GM19372 (cell line): ENCODE measurements at regions not wholly inside any gene's neighbourhood (a gene's known extent, or its start where the extent isn't known, plus 50 kb on each side); places are given as distances from the start of the nearest gene placed in this dataset.
"Not testable (repeated sequence)": the region's sequence is repeated elsewhere in the genome, so short reads cannot be mapped to it uniquely, and the experiment has no call there.

ENCODE experiments used
- ATAC-seq: cut with Tn5 transposase; IDR thresholded peaks from one replicate; pipeline ENCODE4 v1.9.1; 2021; ENCODE audit warnings: mild to moderate bottlenecking, low read depth, moderate library complexity; ENCODE audit not compliant: unreplicated experiment

DNA sequence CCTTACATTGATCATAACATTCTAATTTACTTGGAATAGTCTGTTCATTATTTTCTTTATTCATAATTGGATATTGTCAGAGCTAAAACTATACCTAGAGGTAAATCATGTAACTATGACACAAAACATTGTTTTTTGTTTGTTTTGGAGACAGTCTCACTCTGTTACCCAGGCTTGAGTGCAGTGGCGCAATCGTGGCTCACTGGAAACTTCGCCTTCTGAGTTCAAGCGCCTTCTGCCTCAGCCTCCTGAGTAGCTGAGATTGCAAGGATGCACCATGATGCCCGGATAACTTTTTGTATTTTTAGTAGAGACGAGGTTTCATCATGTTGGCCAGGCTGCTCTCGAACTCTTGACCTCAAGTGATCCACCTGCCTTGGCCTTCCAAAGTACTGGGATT is 265.2 kb downstream of the FBXO8 start:
- no peak for ATAC-seq

DNA sequence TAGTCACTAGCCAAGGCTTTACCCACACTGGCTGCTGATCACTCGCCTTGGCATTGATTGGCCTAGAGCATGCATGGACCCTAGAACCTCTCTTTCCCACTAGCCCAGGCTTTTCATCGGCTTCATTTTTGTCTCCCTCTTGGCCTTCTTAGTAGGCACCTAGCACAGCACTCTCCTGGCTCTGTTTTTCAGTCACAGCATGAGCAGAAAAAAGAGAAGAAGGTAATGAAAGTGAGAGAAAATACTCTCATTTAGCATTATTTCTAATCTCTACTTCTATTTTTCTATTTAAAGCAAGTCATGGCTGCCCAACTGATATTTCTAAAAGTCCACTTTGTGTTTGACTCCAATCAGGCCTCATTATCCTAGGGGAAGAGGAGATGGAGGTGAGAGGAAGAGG is 267.2 kb downstream of the FBXO8 start:
- no peak for ATAC-seq

DNA sequence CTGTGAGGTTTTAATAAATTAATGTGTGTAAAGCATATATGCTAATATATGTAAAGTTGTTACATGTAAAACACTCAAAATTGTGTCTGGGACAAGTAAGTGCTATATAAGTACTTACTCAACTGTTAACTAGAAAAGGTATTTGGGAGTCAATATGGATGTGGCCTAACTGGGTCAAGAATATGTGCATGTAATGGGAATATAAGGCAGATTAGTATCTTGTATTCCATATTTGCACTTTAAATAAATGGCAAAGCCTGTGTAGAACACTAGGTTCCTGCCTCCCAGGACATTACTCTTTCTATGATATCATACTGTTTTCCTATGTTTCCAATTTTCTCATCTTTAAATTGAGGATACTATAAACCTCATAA is 270.6 kb downstream of the FBXO8 start:
- ATAC-seq = no peak

DNA sequence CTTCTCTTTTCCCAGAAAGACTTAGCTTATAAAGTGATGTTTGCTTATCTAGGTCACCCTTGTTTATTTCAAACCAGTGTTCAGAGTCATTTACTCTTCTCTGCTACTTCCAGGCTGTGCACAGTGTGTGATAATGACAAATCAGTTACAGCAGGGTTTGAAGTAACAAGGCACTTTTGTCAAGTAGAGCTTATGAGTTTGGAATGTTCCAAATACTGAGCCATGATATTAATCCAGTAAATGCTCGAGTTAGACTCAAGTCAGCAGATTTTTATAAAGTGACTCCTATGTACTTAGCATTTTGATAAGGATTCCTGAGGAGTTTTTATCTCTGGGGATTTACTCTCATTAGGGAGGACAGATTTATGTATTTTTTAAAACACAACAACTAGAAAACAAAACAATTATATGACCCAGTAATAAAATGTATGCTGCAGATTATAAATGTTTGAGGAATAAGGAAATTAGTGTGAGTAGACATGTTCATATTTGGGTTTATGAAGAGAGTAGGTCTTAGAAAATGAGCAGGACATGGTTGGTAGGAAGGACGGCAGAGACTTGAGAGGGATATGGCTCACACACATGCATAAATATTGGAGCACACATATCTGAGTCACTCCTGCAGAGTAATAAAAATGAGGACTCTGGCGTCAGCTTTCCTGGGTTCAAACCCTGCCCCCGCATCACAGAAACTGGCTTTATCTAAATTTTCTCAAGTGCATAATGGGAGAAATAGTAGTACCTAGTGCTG is 271.2 kb downstream of the FBXO8 start:
- no peak for ATAC-seq

DNA sequence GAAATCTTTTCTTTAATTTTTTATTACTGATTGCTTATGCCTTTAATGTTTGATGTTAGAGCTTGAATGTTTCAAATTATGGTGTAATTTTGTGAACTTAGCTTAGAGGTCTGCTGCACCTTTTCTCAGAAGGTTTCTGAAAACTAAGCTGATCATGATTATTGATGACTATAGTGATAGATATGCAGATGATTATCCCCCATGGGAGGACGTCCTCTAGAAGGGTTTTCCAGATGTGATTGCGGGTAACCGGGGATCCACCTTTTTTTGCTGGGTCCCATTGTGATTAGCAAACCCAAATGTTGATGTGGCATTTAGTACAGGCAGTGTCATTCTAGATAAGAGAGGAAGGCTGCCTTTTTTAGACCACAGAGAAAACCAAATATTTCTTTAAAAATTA is 272.9 kb downstream of the FBXO8 start:
- no peak for ATAC-seq

- no peak for ATAC-seq
Observed at GRCh38 chr4:174009686-174010451, 273.6 kb downstream of the FBXO8 start.

- ATAC-seq = no peak
Observed at GRCh38 chr4:174005422-174005821, 278.0 kb downstream of the FBXO8 start.

- no peak for ATAC-seq
Observed at GRCh38 chr4:173998471-173999144, 284.9 kb downstream of the FBXO8 start.

DNA sequence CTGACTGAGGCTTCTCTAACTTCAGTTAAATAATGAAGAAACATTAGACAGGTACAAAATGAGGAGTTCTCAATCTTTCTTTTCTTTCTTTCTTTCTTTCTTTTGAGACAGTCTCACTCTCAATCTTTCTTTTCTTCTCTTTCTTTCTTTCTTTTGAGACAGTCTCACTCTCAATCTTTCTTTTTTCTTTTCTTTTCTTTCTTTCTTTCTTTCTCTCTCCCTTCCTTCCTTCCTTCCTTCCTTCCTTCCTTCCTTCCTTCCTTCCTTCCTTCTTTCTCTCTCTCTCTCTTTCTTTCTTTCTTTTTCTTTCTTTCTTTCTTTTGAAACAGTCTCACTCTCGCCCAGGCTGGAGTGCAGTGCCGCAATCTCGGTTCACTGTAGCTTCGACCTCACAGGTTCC is 287.7 kb downstream of the FBXO8 start:
- ATAC-seq = not testable (repeated sequence)

- no peak for ATAC-seq
Observed at GRCh38 chr4:173991814-173992213, 291.7 kb downstream of the FBXO8 start.

DNA sequence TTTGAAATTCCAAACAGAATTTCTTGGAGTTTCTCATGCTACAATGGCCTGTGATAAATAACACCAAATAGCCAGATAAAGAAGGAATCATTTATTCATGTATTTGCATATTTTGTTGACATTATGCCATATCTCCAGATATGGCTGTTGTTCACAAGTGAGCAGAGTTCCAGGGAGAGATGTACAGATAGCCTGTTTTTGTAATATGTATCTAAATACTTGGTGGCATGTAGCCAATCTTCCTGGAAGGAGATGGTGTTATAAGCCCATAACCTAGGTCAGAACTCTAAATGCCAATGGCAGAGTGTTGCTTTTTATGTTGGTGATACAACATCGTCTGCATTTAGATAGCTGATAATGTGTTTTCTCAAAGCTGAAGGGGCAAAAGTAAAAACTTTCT is 292.2 kb downstream of the FBXO8 start:
- ATAC-seq = no peak

DNA sequence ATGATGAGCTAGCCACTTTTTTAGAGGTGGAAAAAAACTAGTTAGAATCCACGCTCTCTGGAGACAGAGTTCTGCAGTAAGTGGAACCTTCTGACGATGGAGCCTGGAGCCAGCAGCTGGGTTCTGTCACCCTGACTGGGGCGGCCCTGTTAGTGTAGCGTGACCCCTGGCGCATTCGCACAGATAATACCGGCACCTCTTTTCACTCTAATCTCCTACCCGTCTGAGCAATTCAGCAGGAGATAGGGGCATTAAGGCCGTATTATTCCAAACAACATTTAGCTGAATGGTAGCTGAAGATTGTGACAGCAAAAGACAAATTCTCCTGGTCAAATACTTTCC is 292.6 kb downstream of the FBXO8 start:
- ATAC-seq = no peak

- ATAC-seq = no peak
Observed at GRCh38 chr4:173990126-173990868, 293.2 kb downstream of the FBXO8 start.

DNA sequence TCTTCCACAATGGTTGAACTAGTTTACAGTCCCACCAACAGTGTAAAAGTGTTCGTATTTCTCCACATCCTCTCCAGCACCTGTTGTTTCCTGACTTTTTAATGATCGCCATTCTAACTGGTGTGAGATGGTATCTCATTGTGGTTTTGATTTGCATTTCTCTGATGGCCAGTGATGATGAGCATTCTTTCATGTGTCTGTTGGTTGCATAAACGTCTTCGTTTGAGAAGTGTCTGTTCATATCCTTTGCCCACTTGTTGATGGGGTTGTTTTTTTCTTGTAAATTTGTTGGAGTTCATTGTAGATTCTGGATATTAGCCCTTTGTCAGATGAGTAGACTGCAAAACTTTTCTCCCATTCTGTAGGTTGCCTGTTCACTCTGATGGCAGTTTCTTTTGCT is 319.9 kb downstream of the FBXO8 start:
- ATAC-seq = not testable (repeated sequence)

DNA sequence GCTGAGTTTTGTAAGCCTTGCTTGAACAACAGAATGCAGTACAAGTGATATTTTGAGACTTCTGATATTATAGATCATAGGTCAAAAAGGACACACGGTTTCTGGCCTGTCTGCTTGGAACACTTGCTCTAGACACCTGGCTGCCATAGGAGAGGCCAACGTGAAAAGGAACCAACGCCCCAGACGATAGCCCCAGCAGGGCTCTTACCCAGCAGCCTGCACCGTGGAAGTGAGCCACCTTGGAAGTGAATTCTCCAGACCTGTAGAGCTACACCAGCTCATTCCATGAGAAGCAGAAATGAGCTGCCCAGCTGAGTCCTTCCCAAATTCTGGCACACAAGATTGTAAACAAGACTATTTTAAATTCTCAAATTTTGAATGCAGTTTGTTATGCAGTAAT is 323.1 kb downstream of the FBXO8 start:
- no peak for ATAC-seq

DNA sequence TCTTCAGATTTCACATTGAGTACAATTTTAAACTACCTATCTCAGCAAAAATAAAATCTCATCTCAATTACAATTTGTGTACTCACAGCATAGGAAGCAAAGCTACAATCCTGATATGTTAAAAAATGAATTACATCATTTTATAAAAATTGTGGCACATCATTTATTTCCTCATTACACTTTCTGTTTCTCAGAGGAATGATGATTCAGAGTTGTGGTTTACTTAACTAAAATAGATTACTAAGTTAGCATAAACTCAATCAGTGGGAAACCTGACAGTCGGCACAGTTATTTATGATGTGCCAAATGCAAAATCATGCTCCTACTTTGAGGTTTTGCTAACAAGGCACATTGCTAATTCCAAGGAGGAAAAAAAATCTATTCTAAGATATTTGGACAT is 325.0 kb downstream of the FBXO8 start:
- ATAC-seq = no peak

DNA sequence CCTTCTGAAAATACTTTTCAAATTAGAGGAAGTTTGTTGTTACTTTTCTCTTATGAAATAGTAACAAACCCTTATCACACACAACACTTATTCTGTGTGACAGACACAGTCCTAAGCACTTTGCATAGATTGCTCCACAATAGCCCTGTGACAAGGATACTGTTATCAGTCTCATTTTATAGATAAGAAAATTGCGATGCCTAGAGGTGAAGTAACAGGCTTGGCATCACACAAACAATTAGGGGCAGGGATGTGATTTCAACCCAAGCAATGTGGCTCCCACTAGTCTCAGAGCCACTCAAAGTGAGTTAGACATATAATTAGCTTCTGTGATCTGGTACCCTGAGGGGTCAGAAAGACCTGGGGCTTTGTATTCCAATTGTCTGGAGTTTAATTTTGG is 339.9 kb downstream of the FBXO8 start:
- no peak for ATAC-seq

DNA sequence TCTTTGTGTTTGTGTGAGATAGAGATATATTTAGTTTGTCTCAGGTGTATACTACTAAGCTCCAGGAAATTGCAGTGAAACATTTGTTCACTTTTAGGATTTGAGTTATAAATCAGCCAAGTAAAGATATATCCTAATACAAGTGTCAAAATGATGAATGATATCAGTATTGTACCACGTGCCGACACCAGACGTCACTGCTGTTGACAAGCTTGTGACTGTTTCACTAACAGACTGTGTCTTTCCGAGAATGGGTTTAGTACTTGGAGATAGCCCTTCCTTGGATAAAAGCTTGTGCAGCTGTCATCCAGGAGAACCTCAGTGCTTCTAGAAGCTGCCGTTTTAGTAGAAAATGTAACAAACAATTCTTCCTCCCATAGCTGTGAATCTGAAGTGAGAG is 343.3 kb downstream of the FBXO8 start:
- ATAC-seq = no peak

- no peak for ATAC-seq
Observed at GRCh38 chr4:173937631-173938270, 345.7 kb downstream of the FBXO8 start.

DNA sequence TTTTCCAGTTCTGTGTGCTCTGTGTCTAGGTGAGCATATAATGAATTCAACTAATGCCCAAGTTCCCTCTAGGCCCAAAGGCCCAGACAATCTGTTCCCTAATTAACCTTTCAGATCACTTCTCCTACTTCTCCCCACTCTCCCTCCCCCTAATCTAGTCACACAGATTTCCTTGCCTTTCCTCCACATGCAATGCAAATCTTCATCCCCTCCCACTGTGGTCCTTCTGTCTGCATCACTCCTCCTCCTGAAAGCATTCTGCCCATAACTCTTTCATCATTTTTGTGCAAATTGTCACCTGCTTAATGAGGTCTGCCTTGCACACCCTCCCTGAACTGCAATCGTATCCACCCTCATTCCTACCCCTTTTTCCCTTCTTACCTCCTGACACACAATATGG is 346.6 kb downstream of the FBXO8 start:
- no peak for ATAC-seq
